ENCODE measurements at regions not wholly inside any gene's neighbourhood (a gene's known extent, or its start where the extent isn't known, plus 50 kb on each side); places are given as distances from the start of the nearest gene placed in this dataset.

DNA sequence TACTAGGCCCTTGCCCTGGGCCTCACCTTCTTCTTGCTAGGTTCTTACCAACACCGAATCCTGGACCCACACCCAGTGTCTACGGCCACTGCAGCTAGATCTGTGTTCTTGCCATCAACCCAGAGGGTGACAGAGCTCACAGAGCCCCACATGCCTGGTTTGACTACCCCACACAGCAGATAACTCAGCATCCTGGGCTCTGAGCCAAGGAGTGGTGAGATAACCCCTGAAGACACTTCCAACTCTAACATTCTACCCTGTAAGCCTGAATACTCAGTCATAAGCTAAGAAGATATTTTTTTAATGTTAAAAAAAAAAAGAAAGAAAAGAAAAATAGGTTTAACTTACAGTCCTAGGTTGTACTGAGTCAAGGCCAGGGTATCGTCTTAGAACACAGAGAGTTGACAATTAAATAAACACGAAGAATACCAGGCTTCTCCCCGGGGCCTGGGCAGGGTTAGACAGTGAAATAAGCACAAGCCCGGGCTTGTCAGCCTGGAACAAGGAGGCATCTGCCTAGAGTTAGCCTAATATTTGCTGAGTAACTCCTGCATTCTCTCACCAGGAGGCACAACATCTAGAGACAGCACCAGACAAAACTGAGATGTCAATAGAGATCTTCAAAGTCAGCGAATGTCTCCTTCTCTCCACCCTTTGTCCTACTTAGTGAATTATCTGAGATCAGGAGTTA, 556.5 kb upstream of the LRRN3 start:
- TF ChIP-seq, protein P1, sequence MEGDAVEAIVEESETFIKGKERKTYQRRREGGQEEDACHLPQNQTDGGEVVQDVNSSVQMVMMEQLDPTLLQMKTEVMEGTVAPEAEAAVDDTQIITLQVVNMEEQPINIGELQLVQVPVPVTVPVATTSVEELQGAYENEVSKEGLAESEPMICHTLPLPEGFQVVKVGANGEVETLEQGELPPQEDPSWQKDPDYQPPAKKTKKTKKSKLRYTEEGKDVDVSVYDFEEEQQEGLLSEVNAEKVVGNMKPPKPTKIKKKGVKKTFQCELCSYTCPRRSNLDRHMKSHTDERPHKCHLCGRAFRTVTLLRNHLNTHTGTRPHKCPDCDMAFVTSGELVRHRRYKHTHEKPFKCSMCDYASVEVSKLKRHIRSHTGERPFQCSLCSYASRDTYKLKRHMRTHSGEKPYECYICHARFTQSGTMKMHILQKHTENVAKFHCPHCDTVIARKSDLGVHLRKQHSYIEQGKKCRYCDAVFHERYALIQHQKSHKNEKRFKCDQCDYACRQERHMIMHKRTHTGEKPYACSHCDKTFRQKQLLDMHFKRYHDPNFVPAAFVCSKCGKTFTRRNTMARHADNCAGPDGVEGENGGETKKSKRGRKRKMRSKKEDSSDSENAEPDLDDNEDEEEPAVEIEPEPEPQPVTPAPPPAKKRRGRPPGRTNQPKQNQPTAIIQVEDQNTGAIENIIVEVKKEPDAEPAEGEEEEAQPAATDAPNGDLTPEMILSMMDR (IDR thresholded peaks at IDR 0.05; ENCODE audit: borderline replicate concordance, extremely low read depth, insufficient read depth): no peak
- no peaks in the 10 kb centered on the region for H3K27me3 ChIP-seq (ENCODE audit: control insufficient read depth, insufficient read depth, low read length)
- no peaks in the 10 kb centered on the region for H3K4me1 ChIP-seq (ENCODE audit: control insufficient read depth in 2 of 3, insufficient read depth in 2 of 3, low read depth in 1 of 3, low read length in 3 of 3)
- H3K4me3 ChIP-seq (ENCODE audit: low read length in 3 of 3): no peak overlapping the region
- intact Hi-C loops (cut with DNase I): no loop called here
- H3K9me3 ChIP-seq (ENCODE audit: control insufficient read depth in 2 of 3, insufficient read depth in 1 of 3, low read length in 3 of 3): no peaks in the 10 kb centered on the region
- H3K36me3 ChIP-seq (ENCODE audit: control insufficient read depth in 2 of 3, insufficient read depth in 3 of 3, low read length in 3 of 3): no peaks in the 10 kb centered on the region
- DNase-seq (no peak), FAIRE-seq (no peak)
- no peak overlapping the region for H3K9ac ChIP-seq (ENCODE audit: low read length in 3 of 3)
- H3K27ac ChIP-seq (ENCODE audit: low read depth in 2 of 2, low read length in 2 of 2): no peak overlapping the region

- intact Hi-C loops (cut with DNase I): no loop called here
- Histone ChIP-seq H3K36me3 (ENCODE audit: control insufficient read depth in 2 of 3, insufficient read depth in 3 of 3, low read length in 3 of 3) (no peaks in the 10 kb centered on the region), H3K9me3 (ENCODE audit: control insufficient read depth in 2 of 3, insufficient read depth in 1 of 3, low read length in 3 of 3) (no peaks in the 10 kb centered on the region), H3K27ac (ENCODE audit: low read depth in 2 of 2, low read length in 2 of 2) (no peak overlapping the region), H3K9ac (ENCODE audit: low read length in 3 of 3) (no peak overlapping the region), H3K4me3 (ENCODE audit: low read length in 3 of 3) (no peak overlapping the region), H3K27me3 (ENCODE audit: control insufficient read depth, insufficient read depth, low read length) (no peaks in the 10 kb centered on the region), H3K4me1 (ENCODE audit: control insufficient read depth in 2 of 3, insufficient read depth in 2 of 3, low read depth in 1 of 3, low read length in 3 of 3) (no peaks in the 10 kb centered on the region)
- FAIRE-seq (no peak), DNase-seq (no peak)
- TF ChIP-seq, protein P1 (IDR thresholded peaks at IDR 0.05; ENCODE audit: borderline replicate concordance, extremely low read depth, insufficient read depth): no peak
Measured at GRCh38 chr7:110539216-110539615, 551.7 kb upstream of the LRRN3 start.

DNA sequence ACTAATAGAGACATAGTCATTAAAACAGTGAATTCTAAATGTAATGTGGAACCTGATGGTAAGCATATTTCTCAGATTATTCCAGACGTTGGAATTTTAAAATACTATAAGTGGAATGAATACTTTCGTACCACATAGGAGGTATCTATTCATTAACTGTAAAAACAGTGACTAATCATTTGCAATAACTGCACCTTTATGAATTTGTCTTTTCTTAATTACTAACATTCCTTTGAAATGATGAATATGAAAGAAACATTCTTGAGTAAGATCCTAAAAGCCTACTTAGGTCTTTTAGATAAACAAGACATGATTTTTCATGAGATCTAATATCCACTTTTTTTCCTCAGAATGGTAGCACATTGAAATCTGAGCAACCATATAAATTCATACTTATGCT, 549.0 kb upstream of the LRRN3 start:
- no peaks in the 10 kb centered on the region for H3K9me3 ChIP-seq (ENCODE audit: control insufficient read depth in 2 of 3, insufficient read depth in 1 of 3, low read length in 3 of 3)
- no peaks in the 10 kb centered on the region for H3K27me3 ChIP-seq (ENCODE audit: control insufficient read depth, insufficient read depth, low read length)
- DNase-seq (no peak), FAIRE-seq (no peak)
- no peaks in the 10 kb centered on the region for H3K36me3 ChIP-seq (ENCODE audit: control insufficient read depth in 2 of 3, insufficient read depth in 3 of 3, low read length in 3 of 3)
- no peak overlapping the region for H3K9ac ChIP-seq (ENCODE audit: low read length in 3 of 3)
- TF ChIP-seq, protein P1 (IDR thresholded peaks at IDR 0.05; ENCODE audit: borderline replicate concordance, extremely low read depth, insufficient read depth): no peak
- H3K27ac ChIP-seq (ENCODE audit: low read depth in 2 of 2, low read length in 2 of 2): no peak overlapping the region
- no peaks in the 10 kb centered on the region for H3K4me1 ChIP-seq (ENCODE audit: control insufficient read depth in 2 of 3, insufficient read depth in 2 of 3, low read depth in 1 of 3, low read length in 3 of 3)
- no peak overlapping the region for H3K4me3 ChIP-seq (ENCODE audit: low read length in 3 of 3)
- intact Hi-C loops (cut with DNase I): no loop called here

GRCh38 chr7:110544194-110544593, 546.7 kb upstream of the LRRN3 start:
- no peak for FAIRE-seq
- Histone ChIP-seq H3K9ac (ENCODE audit: low read length in 3 of 3) (no peak overlapping the region), H3K27me3 (ENCODE audit: control insufficient read depth, insufficient read depth, low read length) (no peaks in the 10 kb centered on the region), H3K4me3 (ENCODE audit: low read length in 3 of 3) (no peak overlapping the region), H3K36me3 (ENCODE audit: control insufficient read depth in 2 of 3, insufficient read depth in 3 of 3, low read length in 3 of 3) (no peaks in the 10 kb centered on the region), H3K27ac (ENCODE audit: low read depth in 2 of 2, low read length in 2 of 2) (no peak overlapping the region), H3K9me3 (ENCODE audit: control insufficient read depth in 2 of 3, insufficient read depth in 1 of 3, low read length in 3 of 3) (no peaks in the 10 kb centered on the region), H3K4me1 (ENCODE audit: control insufficient read depth in 2 of 3, insufficient read depth in 2 of 3, low read depth in 1 of 3, low read length in 3 of 3) (no peaks in the 10 kb centered on the region)
- intact Hi-C loops (cut with DNase I): no loop called here
- TF ChIP-seq, protein P1 (IDR thresholded peaks at IDR 0.05; ENCODE audit: borderline replicate concordance, extremely low read depth, insufficient read depth): no peak
- no peak for DNase-seq
